PFSK-1 (cell line): ENCODE measurements at regions not wholly inside any gene's neighbourhood (a gene's known extent, or its start where the extent isn't known, plus 50 kb on each side); places are given as distances from the start of the nearest gene placed in this dataset.

Experiments used
- POLR2AphosphoS5 ChIP-seq: IDR thresholded peaks from 2 replicates; pipeline ENCODE4 v1.6.1; 2012; ENCODE audit warnings: low read depth, mild to moderate bottlenecking, control low read depth, low read length, moderate library complexity
- SIN3A ChIP-seq: IDR thresholded peaks from 2 replicates; pipeline ENCODE4 v1.6.1; 2012; ENCODE audit warnings: mild to moderate bottlenecking, low read length, moderate library complexity, borderline replicate concordance; ENCODE audit not compliant: insufficient read depth

GRCh38 chr2:134154246-134154645, 99.6 kb upstream of the MGAT5 start:
- TF ChIP-seq POLR2AphosphoS5 (no peak), SIN3A (no peak)
